CD4-positive, alpha-beta T cell treated with Interleukin-12 subunit alpha and Interleukin-12 subunit beta, for 1 hour (primary cell): ENCODE measurements at regions not wholly inside any gene's neighbourhood (a gene's known extent, or its start where the extent isn't known, plus 50 kb on each side); places are given as distances from the start of the nearest gene placed in this dataset.

ENCODE experiments used
- DNase-seq: peaks from one replicate; pipeline ENCODE4 v3.0.0-alpha.2; 2020

DNA sequence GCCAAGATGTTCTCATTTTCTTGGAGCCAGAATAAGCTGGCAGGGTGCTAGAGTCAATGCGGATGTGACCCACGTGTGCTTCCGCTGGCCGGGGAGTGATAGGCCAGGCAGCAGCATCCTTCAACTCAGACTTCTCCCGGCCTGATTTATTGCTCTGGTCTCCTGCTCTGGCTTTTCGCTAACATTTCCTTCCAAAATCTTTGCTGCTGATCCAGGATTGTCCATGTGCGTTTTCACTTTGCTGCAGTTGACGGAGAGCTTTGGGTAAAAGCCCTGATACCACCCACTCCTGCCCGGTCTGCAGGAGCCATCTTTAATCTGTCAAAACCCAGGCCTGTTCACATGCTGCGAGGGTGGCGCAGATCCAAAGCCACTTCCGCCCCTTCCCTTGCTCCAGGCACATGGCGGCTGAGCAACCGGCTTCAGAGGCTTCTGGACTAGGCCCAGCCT lies 106.8 kb downstream of the CYP26A1 start:
- no peak for DNase-seq

DNA sequence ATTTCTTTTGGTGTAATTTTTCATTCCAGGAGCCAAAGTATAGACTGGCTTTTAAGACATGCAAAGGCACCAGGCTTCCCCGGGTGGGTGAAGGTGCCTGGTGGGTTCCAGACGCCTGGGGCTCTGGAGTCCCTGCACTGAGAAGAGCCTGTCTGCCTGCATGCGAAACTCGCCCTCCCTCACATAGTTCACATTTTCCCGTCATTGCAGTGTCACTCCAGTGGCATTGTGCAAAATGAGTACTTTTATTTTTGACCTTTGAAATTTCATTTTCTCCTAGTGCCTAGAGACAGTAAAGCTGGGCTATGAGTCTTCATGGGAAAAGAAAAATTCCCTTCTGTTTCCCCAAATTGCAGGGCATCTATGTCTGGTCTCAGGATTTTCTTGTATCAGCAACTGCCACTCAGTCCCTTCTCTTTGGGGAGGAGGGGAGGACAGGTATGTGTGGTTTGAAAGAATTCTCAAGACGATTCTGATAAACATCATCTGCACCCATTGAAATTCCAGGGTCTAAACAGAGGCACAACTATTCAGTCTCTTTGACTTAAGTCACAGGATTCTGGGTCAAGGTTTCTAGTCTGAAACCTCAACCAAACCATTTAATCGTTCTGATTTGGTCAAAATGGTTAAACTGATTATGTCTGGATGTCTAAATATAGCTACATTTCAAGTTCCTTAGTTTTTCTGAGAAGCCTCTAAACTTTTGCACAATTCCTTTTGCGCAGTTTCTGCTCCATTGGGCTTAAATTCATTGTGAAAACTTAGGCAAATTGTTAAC lies 107.8 kb downstream of the CYP26A1 start:
- DNase-seq = no peak

DNA sequence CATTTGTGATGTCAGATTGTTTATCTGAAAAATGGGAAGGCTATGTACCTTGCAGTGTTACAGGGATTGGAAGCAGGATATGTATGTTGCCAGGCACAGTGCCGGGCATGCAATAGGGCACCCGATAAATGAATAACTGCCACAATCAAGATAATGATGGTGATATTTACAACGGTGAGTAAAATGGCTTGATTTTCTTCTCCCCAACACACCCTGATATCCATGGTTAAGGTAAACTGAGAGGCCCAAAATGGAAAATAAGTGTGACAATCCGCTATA lies 108.3 kb downstream of the CYP26A1 start:
- no peak for DNase-seq

DNA sequence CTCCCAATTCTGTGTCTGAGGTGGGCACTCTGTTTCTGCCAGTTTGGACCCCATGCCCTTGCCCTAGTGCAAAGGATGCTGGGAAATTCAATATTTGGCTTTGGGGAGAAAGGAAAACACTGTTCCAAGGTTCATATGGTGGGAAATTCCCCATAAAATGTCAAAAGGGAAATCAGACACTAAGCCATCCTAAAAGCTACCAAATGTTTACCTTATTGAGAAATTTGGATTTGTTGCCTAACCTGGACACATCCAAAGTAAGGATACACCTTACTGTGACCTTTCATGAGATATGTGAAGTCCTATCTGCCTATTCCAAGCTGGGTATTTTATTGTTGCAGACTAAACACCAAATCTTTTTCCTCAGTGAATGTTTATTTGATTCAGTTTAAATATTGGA lies 109.1 kb downstream of the CYP26A1 start:
- no peak for DNase-seq

DNA sequence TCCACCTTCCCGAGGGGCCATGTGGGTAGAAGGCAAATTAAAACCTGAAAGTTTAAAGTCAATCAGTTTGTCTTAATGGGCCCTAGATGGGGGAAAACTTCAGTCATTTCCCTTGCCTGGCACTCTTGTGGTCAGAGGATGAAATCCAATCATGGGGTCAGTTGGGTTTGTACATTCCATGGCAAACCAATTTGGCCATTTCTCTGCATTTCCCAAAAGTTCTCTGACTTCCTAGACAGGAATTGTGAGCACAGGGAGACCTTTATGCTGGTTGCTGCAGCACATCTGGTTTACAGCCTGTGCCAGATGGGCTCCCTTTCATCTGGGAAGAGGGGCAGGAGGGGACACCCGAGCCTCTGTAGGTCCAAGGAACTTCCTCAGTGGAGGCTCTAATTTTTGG lies 113.0 kb downstream of the CYP26A1 start:
- DNase-seq = no peak

DNA sequence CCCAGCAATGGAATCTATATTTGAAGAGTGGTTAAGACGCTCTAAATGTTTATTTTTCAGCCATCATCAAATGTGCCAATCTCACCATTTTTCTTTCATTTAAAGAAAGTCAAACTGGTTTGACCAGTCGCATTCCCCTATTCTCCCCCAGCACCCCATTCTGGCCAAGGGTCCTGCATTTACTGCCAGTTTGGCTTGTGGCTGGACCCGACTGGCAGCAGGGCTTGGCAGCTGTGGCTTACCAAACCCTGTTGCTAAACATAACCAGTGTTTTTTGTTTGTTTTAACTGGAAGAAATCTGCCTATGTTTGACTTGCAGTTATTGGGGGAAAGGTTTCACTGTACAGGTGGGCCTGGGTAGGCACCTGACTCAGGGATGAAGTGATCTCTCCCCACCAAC lies 116.3 kb downstream of the CYP26A1 start:
- no peak for DNase-seq

DNA sequence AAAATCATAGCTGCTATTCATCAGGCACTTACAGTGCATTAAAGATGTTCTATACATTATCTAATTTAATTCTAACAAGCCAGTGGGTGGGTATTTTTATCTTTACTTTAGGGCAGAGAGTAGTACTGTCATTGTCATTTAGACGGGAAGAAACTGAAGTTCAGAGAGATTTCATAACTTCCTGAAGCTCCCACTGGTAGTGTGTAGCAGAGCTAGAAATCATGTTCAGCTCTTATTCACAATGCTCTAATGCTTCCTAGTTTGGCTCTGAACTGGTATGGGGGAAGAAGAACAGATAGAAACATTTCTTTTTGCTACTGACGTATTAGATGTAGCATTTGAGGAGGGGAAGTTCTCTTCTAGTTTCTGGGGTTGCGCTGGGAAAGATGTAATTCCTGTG lies 116.7 kb downstream of the CYP26A1 start:
- no peak for DNase-seq

DNA sequence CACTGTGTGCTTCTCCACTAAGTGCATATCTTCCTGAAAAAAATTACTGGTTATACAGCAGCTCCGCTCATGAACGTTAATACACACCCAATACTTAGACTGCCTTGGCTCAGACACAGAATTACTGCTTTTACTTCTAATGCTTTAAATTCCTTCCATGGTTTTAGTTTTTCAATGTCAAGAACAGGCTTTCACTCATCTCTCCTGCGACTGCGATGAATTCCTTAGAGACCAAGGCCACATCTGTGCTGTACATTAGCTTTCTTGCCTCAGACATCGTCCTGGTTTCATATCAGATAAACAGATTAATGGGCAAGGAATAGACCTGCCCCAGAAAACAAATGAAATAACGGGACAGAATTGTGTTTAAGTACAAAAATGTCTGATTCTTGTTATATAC lies 120.2 kb downstream of the CYP26A1 start:
- no peak for DNase-seq

DNA sequence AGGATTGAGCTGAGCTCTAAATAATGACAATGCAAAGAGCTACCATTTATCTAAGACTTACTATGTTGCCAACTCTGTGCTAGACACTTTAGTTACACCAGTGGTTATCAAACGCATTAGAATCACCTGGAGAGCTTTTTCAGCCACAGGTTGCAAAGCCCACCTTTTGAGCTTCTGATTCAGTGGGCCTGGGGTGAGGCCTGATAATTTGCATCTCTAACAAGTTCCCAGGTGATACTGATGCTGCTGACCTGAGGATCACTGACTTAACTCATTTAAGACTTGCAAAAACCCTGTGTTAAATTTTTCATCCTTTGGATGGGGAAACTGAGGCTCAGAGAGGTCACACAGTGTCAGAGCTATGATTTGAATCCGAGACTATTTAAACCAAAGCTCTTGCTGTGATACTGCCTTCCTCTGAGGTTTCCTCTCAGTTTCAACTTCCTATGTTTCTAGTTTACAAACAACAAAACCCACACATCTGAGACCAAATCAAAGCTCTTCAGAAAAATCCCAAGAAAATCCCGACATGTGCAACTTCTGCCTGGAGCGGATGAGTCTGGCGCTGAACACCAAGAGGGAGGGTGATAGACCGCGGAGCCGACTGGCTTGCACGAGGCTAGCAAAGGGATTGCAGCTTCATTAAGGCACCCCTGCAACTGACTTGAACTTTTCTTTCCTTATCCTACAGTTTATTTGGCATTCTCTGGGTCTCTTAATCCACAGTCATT lies 124.9 kb downstream of the CYP26A1 start:
- DNase-seq = no peak

DNA sequence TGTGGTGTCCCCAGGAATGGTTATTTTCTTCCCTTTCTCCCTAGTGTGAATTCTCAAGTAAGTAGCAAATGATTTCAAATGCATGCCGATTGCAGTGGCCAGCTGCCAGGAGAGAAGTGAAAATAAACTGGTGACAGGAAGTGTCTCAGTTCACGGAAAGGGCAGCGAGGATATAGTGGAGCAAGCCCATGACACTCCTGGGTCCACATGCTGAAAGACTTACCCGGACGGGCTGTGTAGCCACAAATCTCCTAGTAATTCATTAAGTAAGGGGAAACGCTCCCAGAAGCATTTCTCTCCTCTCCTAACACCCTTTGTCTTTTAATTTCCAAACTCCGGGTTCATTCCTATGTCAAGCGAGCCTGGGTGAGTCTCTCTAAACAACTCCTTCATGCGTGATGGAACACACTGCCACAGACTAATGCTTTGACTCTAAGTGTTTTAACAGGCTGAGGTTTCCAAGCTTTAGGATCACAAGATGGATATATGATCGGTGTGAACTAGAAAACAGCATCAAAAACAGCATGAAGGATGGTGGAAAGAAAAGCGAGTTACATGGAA lies 125.6 kb downstream of the CYP26A1 start:
- peak; percentile 2 for DNase-seq

DNA sequence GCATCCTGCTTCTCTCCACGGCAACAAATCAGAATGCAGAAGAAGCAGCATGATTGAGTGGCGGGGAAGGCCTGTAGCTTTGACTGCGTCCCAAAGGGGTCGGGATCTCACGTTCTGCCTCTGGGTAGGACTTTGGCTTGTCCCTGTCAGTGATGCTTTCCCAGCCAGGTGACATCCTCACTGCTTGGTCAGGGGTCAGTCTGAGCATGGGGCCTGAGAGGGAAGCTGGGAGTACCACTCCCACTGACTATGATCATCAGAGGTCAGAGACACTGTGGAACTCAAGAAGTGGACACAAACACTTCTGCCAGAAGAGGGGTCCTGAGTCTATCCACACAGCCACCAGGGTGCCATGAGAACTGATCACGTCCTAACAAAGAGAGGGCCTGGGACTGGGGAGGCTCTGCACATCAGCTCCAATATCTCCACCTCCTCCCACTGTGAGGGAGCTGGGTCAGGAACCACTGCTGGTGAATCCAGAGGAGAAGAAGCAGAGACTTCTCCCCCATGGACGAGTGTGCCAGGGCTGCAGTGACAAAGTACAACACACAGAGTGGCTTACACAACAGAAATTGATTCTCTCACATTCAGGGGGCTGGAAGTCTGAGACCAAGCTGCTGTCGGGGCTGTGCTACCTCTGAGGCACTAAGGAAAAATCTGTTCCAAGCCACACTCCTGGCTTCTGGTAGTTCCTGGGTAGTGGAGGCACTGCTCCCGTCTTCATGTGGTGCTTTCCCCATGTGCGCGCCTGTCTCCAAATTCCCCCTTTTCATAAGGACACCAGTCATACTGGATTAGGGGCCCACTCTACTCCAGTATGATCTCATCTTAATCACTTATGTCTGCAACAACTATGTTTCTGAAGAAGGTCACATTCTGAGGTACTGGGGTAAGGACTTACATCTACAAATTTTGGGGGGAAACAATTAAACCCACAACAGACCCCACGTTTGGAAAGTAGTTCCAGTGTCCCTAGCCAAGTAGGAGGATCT lies 131.1 kb downstream of the CYP26A1 start:
- no peak for DNase-seq

DNA sequence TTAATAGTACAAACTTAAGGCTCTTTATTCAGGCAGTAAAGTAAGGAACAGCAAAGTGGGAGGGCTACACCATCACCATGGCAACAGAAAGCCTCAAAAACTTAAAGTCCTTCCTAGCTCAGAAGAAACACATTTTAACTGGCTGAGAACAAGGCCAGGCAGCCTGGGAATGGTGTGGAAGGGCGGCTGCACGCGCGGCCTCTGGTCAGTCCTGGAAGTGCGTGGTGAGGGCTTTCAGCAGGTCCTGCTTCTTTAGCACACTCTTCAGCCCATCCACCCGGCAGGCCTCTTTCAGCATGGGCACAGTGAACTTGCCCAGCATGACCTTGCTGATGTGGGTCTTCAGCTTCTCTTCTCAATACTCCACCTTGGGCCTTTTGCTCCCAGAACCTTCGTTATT lies 133.0 kb downstream of the CYP26A1 start:
- no peak for DNase-seq

DNA sequence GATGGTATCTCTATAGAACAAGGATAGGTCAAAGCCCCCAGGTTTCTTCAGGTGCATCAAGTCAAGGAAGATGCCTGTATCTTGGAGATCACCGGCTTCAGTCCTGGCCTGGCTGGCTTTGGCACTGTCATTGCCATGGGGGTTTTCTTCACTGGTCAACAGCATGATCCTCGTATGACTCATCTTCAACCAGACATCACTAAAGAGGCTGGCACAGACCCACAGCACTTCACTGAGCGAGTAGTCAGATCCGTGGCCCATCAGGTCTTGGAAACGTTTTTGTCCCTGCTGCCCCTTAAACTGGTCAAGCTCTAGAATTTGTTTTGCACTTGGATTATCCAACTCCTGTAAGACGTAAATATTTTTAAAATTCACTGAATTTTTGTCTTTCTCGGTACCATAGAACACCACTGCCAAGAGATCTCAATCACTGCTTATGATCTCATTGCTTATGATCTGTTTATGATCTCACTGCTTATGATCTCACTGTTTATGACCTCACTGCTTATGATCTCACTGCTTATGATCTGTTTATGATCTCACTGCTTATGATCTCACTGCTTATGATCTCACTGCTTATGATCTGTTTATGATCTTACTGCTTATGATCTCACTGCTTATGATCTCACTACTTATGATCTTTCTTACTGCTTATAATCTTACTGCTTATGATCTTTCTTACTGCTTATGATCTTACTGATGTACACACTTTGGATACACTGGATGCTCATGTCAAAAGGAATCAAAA lies 135.2 kb downstream of the CYP26A1 start:
- DNase-seq = no peak

DNA sequence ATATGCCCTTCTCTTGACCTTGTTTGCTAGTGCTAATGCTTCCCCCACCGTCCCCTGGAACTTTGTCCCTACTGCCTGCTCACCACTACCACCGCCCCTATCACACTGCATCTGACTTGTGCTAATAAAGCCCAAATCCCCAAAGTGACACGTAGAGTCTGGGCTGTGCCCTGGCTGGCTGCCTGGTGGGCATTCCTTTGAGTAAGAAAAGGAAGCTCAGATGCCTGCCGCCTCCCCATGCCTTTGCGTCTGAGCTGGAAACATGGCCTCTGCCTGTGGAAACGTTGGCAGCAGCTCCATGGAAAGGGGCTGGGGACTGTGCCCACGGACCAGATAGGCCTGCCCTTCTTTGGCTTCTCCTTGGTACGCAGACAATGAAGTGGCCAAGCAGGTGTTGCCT lies 138.3 kb downstream of the CYP26A1 start:
- no peak for DNase-seq

DNA sequence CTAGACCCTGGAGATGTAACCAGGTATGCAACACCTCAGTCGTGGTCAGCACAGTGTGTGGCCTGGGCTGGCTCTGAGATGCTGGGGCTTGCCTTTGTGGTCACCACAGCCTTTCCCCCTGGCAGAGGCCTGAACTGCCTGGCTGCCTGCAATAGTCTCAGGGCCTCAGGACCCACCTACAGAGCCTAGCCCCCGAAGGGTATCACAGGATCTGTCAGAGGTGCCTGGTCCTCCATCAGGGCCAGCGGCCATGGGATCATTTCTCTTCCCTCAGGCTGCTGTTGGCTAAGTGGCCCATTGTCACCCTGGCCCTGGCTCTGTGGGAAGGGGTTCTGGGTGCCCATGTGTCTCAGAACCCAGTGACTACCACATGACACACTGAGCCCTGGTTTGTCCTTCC lies 141.6 kb downstream of the CYP26A1 start:
- DNase-seq = no peak

DNA sequence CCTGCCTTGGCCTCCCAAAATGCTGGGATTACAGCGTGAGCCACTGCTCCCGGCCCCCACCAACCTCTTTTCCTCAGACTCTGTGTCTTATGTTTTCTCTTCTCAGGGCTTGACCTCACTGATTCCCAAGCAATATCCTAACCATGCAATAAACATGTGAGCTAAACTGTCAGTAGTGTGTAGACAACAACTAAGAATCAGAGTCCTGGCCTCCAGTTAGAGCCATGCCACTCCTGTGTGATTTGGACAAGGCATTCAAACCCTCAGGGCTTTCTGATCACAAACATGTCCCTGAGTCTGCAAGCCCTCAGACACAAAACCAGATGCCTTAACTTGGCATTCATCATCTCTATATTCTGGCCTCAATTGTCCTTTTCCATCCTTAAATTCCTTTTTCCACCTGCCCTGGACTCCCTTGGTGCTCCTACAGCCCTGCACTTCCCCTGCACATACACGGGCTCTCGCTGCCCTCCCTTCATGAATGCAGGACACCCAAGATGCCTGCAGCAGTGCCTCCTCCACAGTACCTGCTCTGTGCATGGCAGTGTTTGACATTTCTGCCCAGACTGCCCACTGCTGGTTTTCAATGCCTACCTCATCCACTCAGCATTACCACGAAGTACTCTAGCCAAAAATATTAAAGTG lies 142.8 kb downstream of the CYP26A1 start:
- DNase-seq = no peak

DNA sequence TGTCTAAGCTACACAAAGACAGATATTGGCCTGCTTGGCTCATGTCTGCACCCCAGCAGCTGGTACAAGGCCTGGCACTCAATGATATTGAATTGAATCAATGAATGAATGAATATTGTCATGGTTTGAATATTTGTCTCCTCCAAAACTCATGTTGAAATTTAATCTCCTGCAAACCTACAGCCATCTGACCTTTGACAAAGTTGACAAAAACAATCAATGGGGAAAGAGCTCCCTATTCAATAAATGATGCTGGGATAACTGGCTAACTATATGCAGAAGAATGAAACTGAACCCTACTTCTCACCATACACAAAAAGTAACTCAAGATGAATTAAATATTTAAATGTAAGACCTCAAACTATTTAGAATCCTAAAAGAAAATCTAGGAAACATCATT lies 144.7 kb downstream of the CYP26A1 start:
- DNase-seq = no peak

DNA sequence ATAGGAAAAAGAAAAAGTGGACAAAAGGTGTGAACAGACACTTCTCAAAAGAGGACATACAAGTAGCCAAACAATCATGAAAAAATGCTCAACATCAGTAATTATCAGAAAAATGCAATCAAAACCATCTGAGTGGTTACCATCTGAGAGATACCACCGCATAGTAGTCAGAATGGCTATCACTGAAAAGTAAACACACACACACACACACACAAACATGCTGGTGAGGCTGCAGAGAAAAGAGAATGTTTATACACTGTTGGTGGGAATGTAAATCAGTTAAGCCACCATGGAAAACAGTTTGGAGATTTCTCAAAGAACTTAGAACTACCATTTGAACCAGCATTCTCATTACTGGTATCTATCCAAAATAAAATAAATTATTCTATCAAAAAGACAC lies 145.7 kb downstream of the CYP26A1 start:
- no peak for DNase-seq

DNA sequence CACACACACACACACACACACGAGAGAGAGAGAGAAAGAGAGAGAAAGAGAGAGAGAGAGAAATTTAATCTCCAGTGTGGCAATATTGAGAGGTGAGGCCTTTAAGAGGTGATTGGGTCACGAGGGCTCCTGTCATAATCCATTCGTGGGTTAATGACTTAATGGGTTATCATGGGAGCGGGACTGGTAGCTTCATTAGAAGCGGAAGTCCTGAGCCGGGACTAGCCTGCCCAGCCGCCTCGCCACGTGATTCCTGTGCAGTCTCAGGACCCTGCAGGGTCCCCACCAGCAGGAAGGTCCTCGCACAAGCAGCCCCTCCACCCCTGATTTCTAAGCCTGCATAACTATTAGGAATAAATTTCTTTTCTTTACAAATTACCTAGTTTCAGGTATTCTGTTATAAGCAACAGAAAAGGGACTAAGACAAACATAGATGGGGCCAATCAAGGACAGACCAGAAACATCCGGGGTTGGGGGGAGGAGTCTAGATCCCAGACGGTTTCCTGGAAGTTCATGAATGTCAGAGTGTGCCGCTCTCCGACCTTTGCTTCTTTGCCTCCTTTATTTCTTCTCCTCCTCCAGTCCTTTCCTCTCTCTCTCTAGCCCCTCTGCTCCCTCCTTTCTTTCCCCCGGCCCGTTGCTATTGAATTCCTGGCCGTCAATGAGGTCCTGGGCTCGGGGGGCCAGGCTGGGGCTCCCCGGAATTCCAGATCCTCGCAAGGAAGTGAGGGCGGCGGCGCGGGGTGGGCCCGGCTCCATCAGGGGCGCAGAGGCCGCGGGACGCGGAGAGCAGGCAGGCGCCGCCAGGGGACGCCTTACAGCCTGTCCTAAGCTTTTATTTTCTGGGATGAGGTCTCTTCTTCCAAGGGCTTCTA lies 146.8 kb downstream of the CYP26A1 start:
- no peak for DNase-seq

DNA sequence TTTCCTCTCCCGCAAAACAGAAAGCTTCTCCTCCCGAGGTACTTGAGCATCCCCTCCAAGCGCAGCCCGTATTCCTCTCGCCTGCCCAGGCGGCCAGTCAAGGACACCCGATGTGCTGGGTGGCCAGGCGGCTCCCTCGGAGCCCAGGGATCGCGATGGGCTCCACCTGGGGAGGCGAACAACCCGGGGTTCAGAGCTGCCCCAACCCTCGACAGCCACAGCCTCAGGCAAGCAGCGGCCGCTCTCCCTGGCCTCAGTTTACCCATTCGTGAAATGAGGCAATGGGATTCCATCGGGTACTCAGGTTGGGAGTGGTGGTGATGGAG lies 147.4 kb downstream of the CYP26A1 start:
- no peak for DNase-seq

DNA sequence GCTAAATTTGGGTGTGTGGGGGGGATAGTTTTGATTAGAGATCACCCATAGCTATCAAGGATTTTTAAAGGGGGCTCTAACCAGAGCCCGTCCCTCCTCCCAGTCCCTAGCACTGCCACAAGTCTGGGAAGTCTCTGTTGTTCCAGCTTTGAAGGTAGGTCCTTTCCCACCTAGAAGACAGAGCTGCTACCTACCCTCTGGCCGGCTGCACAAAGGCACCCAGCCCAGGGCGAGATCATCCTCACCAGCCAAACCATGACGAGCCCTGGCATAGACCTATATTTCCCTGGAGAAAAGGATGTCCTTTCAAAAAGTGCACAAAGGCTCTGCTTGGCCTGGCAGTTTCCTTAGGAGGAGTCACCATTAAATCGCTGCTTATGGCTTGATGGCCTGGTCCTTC lies 147.8 kb downstream of the CYP26A1 start:
- DNase-seq = no peak
